ENCODE measurements at regions not wholly inside any gene's neighbourhood (a gene's known extent, or its start where the extent isn't known, plus 50 kb on each side); places are given as distances from the start of the nearest gene placed in this dataset.

DNA sequence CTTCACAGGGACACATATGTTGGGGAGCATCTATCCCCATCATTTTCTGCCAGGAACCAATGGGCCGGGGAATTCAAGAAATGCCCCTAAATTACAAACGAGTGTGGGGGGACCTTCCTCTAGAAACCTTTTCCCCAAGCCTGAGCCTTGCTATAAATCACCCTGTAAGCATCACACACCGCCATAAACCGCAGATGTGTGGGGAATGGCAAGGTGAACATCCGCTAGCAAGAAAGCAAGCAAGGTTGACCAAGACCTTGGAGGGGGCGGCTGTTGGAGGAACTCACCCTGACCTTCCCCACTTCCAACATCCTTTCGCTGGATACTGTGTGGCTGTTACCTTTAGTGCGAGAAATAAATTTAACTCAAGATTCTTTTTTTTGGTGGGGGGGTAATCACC is 693.3 kb upstream of the TBX3 start:
- H3K27ac ChIP-seq (ENCODE audit: low read depth, low read length) = no peak overlapping the region
- H3K27me3 ChIP-seq (ENCODE audit: insufficient read depth, low read length) = no peaks in the 10 kb centered on the region
- no peaks in the 10 kb centered on the region for H3K36me3 ChIP-seq (ENCODE audit: control insufficient read depth in 1 of 2, insufficient read depth in 2 of 2, low read length in 2 of 2)
- H3K9me3 ChIP-seq (ENCODE audit: insufficient read depth, low read depth, low read length) = no peaks in the 10 kb centered on the region
- H3K4me3 ChIP-seq (ENCODE audit: low read depth, low read length) = no peak overlapping the region
- H3K79me1 ChIP-seq (ENCODE audit: low read length) = peaks cover 26% of the 10 kb centered on the region
- H4K91ac ChIP-seq (ENCODE audit: low read depth, low read length) = peak overlapping the region; percentile 75
- H3K9ac ChIP-seq (ENCODE audit: low read length) = no peak overlapping the region
- WGBS (ENCODE audit: extremely low coverage, insufficient coverage, insufficient read length) = no CpG with 5 or more reads among the region's 8 CpGs
- no peak for DNase-seq
- peak overlapping the region; percentile 73 for H3K14ac ChIP-seq (ENCODE audit: low read length)
- peaks cover 2% of the 10 kb centered on the region for H3K79me2 ChIP-seq (ENCODE audit: control insufficient read depth, insufficient read depth, low read length, poor library complexity)
- peak overlapping the region; percentile 60 for H2BK5ac ChIP-seq (ENCODE audit: low read depth, low read length, poor library complexity)
- H3K23ac ChIP-seq (ENCODE audit: low read length) = no peak overlapping the region
- H3K4me2 ChIP-seq (ENCODE audit: low read length) = no peak overlapping the region
- peak overlapping the region; percentile 52 for H3K4ac ChIP-seq (ENCODE audit: low read depth, low read length)
- peak overlapping the region; percentile 98 for H2BK12ac ChIP-seq (ENCODE audit: low read length)
- H2AFZ ChIP-seq (ENCODE audit: insufficient read depth, low read length, poor library complexity) = no peak overlapping the region
- H3K4me1 ChIP-seq (ENCODE audit: control insufficient read depth in 1 of 2, insufficient read depth in 2 of 2, low read length in 2 of 2) = peaks cover 18 to 28% of the 10 kb centered on the region in 2 experiments
- H4K8ac ChIP-seq (ENCODE audit: low read depth, low read length) = peak overlapping the region; percentile 76
- H3K18ac ChIP-seq (ENCODE audit: low read length) = peak overlapping the region; percentile 75
- H2BK120ac ChIP-seq (ENCODE audit: insufficient read depth, low read length, poor library complexity) = peak overlapping the region; percentile 70
- no peak overlapping the region for H4K12ac ChIP-seq (ENCODE audit: low read depth, low read length)
- H2AK5ac ChIP-seq (ENCODE audit: low read length) = peak overlapping the region; percentile 99

DNA sequence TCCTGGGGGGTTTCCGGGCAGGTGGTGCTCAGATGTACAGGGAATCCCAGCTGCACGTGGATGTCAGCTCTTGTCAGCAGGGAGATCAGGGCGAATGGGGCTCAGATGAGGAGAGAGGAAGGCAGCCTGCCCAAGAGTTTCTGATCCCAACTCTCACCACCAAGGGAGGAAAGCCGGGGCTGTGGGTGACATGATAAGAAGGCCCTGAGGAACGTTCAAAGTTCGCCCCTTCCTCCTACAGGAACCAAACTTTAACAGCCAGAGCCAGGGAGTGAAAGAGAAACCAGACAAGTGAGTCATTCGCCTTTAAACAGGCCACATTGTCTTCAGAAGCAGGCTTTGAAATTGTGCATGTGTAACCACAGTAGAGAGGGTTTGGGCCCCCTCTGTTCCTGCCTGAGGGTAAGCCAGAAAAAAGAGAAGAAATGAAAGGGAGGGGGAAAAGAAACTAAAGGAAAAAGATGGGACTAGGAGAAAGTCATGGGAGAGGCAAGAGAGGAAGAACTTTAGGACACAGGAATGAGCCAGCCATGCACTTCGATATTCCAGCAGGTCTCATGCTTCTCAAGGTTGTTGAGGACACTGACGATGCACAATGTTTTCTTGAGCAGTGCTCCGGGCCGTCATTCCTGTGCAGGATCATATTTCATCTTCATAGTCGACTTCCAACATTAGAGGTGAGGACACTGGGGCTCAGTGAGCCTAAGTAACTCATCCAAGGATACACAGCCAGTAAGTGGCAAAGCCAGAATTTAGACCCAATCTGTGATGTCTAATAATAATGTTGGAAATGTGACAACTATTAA is 691.4 kb upstream of the TBX3 start:
- DNase-seq = no peak
- Histone ChIP-seq H3K9me3 (ENCODE audit: insufficient read depth, low read depth, low read length) (no peaks in the 10 kb centered on the region), H2BK5ac (ENCODE audit: low read depth, low read length, poor library complexity) (peak overlapping the region; percentile 92), H3K79me1 (ENCODE audit: low read length) (peaks cover 30% of the 10 kb centered on the region), H3K4me3 (ENCODE audit: low read depth, low read length) (no peak overlapping the region), H3K14ac (ENCODE audit: low read length) (peak overlapping the region; percentile 88), H3K4me1 (ENCODE audit: control insufficient read depth in 1 of 2, insufficient read depth in 2 of 2, low read length in 2 of 2) (peaks cover 18 to 28% of the 10 kb centered on the region in 2 experiments), H3K27ac (ENCODE audit: low read depth, low read length) (peak overlapping the region; percentile 92), H3K4me2 (ENCODE audit: low read length) (peak overlapping the region; percentile 22), H3K23ac (ENCODE audit: low read length) (no peak overlapping the region), H3K9ac (ENCODE audit: low read length) (no peak overlapping the region), H2AFZ (ENCODE audit: insufficient read depth, low read length, poor library complexity) (no peak overlapping the region), H3K18ac (ENCODE audit: low read length) (peak overlapping the region; percentile 71), H3K36me3 (ENCODE audit: control insufficient read depth in 1 of 2, insufficient read depth in 2 of 2, low read length in 2 of 2) (no peaks in the 10 kb centered on the region), H2AK5ac (ENCODE audit: low read length) (peak overlapping the region; percentile 87), H3K27me3 (ENCODE audit: insufficient read depth, low read length) (no peaks in the 10 kb centered on the region), H4K12ac (ENCODE audit: low read depth, low read length) (peak overlapping the region; percentile 28), H2BK12ac (ENCODE audit: low read length) (peak overlapping the region; percentile 92), H4K8ac (ENCODE audit: low read depth, low read length) (peak overlapping the region; percentile 81), H3K4ac (ENCODE audit: low read depth, low read length) (peak overlapping the region; percentile 50), H2BK120ac (ENCODE audit: insufficient read depth, low read length, poor library complexity) (peak overlapping the region; percentile 92), H3K79me2 (ENCODE audit: control insufficient read depth, insufficient read depth, low read length, poor library complexity) (peaks cover 2% of the 10 kb centered on the region), H4K91ac (ENCODE audit: low read depth, low read length) (peak overlapping the region; percentile 99)
- no CpG with 5 or more reads among the region's 12 CpGs for WGBS (ENCODE audit: extremely low coverage, insufficient coverage, insufficient read length)

DNA sequence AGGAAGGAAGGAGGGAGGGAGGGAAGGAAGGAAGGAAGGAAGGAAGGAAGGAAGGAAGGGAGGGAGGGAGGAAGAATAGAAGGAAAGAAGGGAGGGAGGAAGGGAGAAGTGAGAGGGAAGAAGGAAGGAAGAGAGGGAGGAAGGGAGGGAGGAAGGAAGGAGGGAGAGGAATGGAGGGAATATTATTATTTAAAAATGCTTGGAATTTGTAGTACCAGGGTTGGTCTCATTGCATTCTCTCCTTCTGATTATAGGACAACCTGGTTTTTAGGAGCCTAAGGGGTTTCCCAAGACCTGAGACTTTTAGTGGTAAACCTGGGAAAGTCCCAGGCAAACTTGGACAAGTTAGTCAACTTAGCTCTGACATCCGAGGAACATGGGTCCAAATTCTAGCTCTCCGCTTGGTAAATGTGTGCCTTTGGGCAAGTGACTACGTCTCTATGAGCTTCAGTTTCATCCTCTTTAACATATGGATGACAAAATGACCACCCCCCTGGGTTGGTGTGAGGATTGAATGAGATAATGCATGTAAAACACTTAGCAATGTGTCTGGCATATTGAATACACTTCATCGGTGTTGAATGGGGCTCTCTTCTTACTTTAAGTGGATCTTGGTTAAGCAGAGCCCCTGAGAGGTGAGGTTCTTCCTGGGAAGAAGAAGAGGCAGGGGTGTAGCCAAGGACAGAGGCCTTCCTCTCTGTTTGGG is 690.7 kb upstream of the TBX3 start:
- H2BK12ac ChIP-seq (ENCODE audit: low read length) = peak overlapping the region; percentile 95
- H3K4ac ChIP-seq (ENCODE audit: low read depth, low read length) = peak overlapping the region; percentile 50
- no peak overlapping the region for H3K9ac ChIP-seq (ENCODE audit: low read length)
- H3K14ac ChIP-seq (ENCODE audit: low read length) = peak overlapping the region; percentile 88
- H4K8ac ChIP-seq (ENCODE audit: low read depth, low read length) = peak overlapping the region; percentile 81
- no peaks in the 10 kb centered on the region for H3K9me3 ChIP-seq (ENCODE audit: insufficient read depth, low read depth, low read length)
- no peak overlapping the region for H2AFZ ChIP-seq (ENCODE audit: insufficient read depth, low read length, poor library complexity)
- H3K79me2 ChIP-seq (ENCODE audit: control insufficient read depth, insufficient read depth, low read length, poor library complexity) = peaks cover 2% of the 10 kb centered on the region
- H3K27ac ChIP-seq (ENCODE audit: low read depth, low read length) = peak overlapping the region; percentile 92
- peak overlapping the region; percentile 22 for H3K4me2 ChIP-seq (ENCODE audit: low read length)
- H4K91ac ChIP-seq (ENCODE audit: low read depth, low read length) = peak overlapping the region; percentile 99
- no peaks in the 10 kb centered on the region for H3K27me3 ChIP-seq (ENCODE audit: insufficient read depth, low read length)
- peak overlapping the region; percentile 28 for H4K12ac ChIP-seq (ENCODE audit: low read depth, low read length)
- no CpG with 5 or more reads among the region's 4 CpGs for WGBS (ENCODE audit: extremely low coverage, insufficient coverage, insufficient read length)
- H3K4me3 ChIP-seq (ENCODE audit: low read depth, low read length) = no peak overlapping the region
- no peak for DNase-seq
- peak overlapping the region; percentile 92 for H2BK5ac ChIP-seq (ENCODE audit: low read depth, low read length, poor library complexity)
- peak overlapping the region; percentile 92 for H2BK120ac ChIP-seq (ENCODE audit: insufficient read depth, low read length, poor library complexity)
- H2AK5ac ChIP-seq (ENCODE audit: low read length) = peak overlapping the region; percentile 87
- no peak overlapping the region for H3K23ac ChIP-seq (ENCODE audit: low read length)
- H3K4me1 ChIP-seq (ENCODE audit: control insufficient read depth in 1 of 2, insufficient read depth in 2 of 2, low read length in 2 of 2) = peaks cover 18 to 28% of the 10 kb centered on the region in 2 experiments
- peaks cover 30% of the 10 kb centered on the region for H3K79me1 ChIP-seq (ENCODE audit: low read length)
- peak overlapping the region; percentile 71 for H3K18ac ChIP-seq (ENCODE audit: low read length)
- no peaks in the 10 kb centered on the region for H3K36me3 ChIP-seq (ENCODE audit: control insufficient read depth in 1 of 2, insufficient read depth in 2 of 2, low read length in 2 of 2)

DNA sequence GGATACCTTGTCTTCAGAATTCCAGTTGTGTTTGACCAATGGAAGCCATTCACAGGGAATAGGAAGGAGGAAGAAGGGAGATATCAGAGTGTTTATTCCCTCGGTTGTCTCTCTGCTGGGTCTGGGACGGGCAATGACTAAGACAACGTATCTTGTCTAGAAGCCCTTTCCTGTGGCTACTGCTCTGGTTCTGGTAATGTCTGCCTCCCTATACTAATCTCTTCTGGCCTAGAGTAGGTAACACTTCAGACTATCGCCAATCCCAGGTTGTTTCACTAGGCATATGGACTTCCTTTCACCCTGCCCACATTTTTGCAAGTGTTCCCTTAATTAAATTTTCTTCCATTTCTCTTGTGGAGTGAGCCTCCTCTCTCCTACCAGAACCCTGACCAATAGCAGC is 687.7 kb upstream of the TBX3 start:
- no peak overlapping the region for H2AFZ ChIP-seq (ENCODE audit: insufficient read depth, low read length, poor library complexity)
- H2BK120ac ChIP-seq (ENCODE audit: insufficient read depth, low read length, poor library complexity) = peak overlapping the region; percentile 46
- H3K23ac ChIP-seq (ENCODE audit: low read length) = no peak overlapping the region

More for the DNA sequence above, 687.7 kb upstream of the TBX3 start:
- no peak overlapping the region for H4K91ac ChIP-seq (ENCODE audit: low read depth, low read length)
- no peak overlapping the region for H3K4ac ChIP-seq (ENCODE audit: low read depth, low read length)
- no peak overlapping the region for H3K4me2 ChIP-seq (ENCODE audit: low read length)
- DNase-seq = no peak
- no peak overlapping the region for H3K18ac ChIP-seq (ENCODE audit: low read length)
- no peak overlapping the region for H3K9ac ChIP-seq (ENCODE audit: low read length)
- H2BK5ac ChIP-seq (ENCODE audit: low read depth, low read length, poor library complexity) = no peak overlapping the region
- H3K4me3 ChIP-seq (ENCODE audit: low read depth, low read length) = no peak overlapping the region
- no peaks in the 10 kb centered on the region for H3K79me2 ChIP-seq (ENCODE audit: control insufficient read depth, insufficient read depth, low read length, poor library complexity)
- peaks cover 21% of the 10 kb centered on the region for H3K79me1 ChIP-seq (ENCODE audit: low read length)
- H3K4me1 ChIP-seq (ENCODE audit: control insufficient read depth in 1 of 2, insufficient read depth in 2 of 2, low read length in 2 of 2) = peaks cover 11 to 17% of the 10 kb centered on the region in 2 experiments
- H3K14ac ChIP-seq (ENCODE audit: low read length) = no peak overlapping the region
- peaks cover 1% of the 10 kb centered on the region for H3K9me3 ChIP-seq (ENCODE audit: insufficient read depth, low read depth, low read length)
- H2AK5ac ChIP-seq (ENCODE audit: low read length) = no peak overlapping the region
- H4K12ac ChIP-seq (ENCODE audit: low read depth, low read length) = no peak overlapping the region
- H4K8ac ChIP-seq (ENCODE audit: low read depth, low read length) = no peak overlapping the region
- no peaks in the 10 kb centered on the region for H3K36me3 ChIP-seq (ENCODE audit: control insufficient read depth in 1 of 2, insufficient read depth in 2 of 2, low read length in 2 of 2)
- peak overlapping the region; percentile 19 for H2BK12ac ChIP-seq (ENCODE audit: low read length)
- no peak overlapping the region for H3K27ac ChIP-seq (ENCODE audit: low read depth, low read length)
- WGBS (ENCODE audit: extremely low coverage, insufficient coverage, insufficient read length) = no CpG with 5 or more reads among the region's 4 CpGs
- no peaks in the 10 kb centered on the region for H3K27me3 ChIP-seq (ENCODE audit: insufficient read depth, low read length)

All from trophoblast cell (in vitro differentiated cells and primary cell).